Small intestine (tissue), 7 donors: ENCODE measurements at regions not wholly inside any gene's neighbourhood (a gene's known extent, or its start where the extent isn't known, plus 50 kb on each side); places are given as distances from the start of the nearest gene placed in this dataset.

Experiments
- DNase-seq, 2 donors: peaks; one replicate each; pipeline versions ENCODE4 v3.0.0 to v3.0.0-alpha.2; 2013
- FAIRE-seq: peaks from 2 replicates; lab custom pipeline; 2012; peaks lifted over from hg19 to GRCh38; lab: Jason Lieb, UNC
- H3K27ac ChIP-seq, 3 donors: one replicate each; pipeline ENCODE4 v1.5.1; 2013; ENCODE audit warnings: low read length in 2 of 3, mild to moderate bottlenecking in 2 of 3, control low read depth in 1 of 3, inconsistent platforms in 1 of 3, low read depth in 1 of 3, moderate library complexity in 1 of 3
- H3K27me3 ChIP-seq, 3 donors: one replicate each; pipeline ENCODE4 v1.6.1; 2013; ENCODE audit warnings: low read length in 3 of 3, inconsistent platforms in 1 of 3; ENCODE audit not compliant: control insufficient read depth in 3 of 3, insufficient read depth in 3 of 3
- H3K36me3 ChIP-seq, 3 donors: one replicate each; pipeline ENCODE4 v1.6.1; 2013; ENCODE audit warnings: low read length in 3 of 3, inconsistent platforms in 1 of 3, low read depth in 1 of 3, mild to moderate bottlenecking in 1 of 3, moderate library complexity in 1 of 3; ENCODE audit not compliant: control insufficient read depth in 3 of 3, insufficient read depth in 2 of 3
- H3K4me1 ChIP-seq, 3 donors: one replicate each; pipeline ENCODE4 v1.6.1; 2013; ENCODE audit warnings: low read length in 2 of 3, inconsistent platforms in 1 of 3, low read depth in 1 of 3, mild to moderate bottlenecking in 1 of 3, moderate library complexity in 1 of 3; ENCODE audit not compliant: control insufficient read depth in 3 of 3, insufficient read depth in 2 of 3
- H3K4me3 ChIP-seq, 3 donors: one replicate each; pipeline ENCODE4 v1.5.1; 2013; ENCODE audit warnings: low read length in 3 of 3, control low read depth in 1 of 3, inconsistent platforms in 1 of 3, low read depth in 1 of 3, mild to moderate bottlenecking in 1 of 3, moderate library complexity in 1 of 3
- H3K9me3 ChIP-seq, 2 donors: one replicate each; pipeline ENCODE4 v1.6.1; 2013; ENCODE audit warnings: low read depth in 1 of 2, low read length in 1 of 2; ENCODE audit not compliant: control insufficient read depth in 2 of 2, insufficient read depth in 1 of 2
- WGBS, 3 donors: extraction: QIAGEN DNeasy Blood & Tissue Kit; methylation state at CpG; one replicate each; pipeline ENCODE4 v1.1.7; 2013; 5-methylcytosine and 5-hydroxymethylcytosine counted together
- donor health status: healthy with polysubstance abuse.
- donor health status: control.
- donor health status: control.
- donor health status: Bipolar disorder and iron deficiency.
- donor health status: healthy.

DNA sequence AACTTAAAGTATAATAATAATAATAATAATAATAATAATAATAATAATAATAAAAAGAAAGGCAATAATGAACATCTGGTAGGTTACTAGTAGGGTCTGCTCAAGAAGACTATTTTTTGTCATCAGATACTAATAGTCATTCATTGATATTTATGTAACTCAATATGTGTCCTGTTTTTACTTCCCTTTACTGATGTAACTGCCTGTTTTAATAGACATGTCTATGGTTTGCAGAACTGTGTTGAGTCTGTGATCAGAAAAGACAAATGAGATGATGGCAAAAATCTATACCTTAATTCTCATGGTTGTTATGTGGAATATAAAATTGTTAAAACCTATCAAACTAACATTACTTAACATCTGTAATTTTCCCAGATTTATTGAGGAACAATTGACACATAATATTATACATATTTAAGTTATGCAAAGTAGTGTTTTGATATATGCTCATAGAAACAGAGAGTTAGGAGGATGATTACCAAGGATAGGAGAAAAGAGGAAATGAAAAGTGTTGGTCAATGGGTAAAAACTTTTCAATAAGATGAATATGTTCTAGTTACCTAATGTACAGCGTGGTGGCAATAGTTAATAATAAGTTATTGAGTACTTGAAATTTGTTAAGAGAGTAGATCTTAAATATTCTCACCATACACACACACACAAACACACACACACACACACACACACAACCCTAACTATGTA is 699.4 kb downstream of the ZPLD1 start:
- Histone ChIP-seq H3K9me3 (no peaks in the 10 kb centered on the region), H3K27ac (no peak overlapping the region), H3K4me3 (no peak overlapping the region), H3K36me3 (no peaks in the 10 kb centered on the region), H3K27me3 (no peaks in the 10 kb centered on the region), H3K4me1 (no peaks in the 10 kb centered on the region)
- no peak for DNase-seq
- no peak for FAIRE-seq
- 85 to 90% (median 86%) methylated on average over 1 of the region's 1 CpG for WGBS, 3 donors

DNA sequence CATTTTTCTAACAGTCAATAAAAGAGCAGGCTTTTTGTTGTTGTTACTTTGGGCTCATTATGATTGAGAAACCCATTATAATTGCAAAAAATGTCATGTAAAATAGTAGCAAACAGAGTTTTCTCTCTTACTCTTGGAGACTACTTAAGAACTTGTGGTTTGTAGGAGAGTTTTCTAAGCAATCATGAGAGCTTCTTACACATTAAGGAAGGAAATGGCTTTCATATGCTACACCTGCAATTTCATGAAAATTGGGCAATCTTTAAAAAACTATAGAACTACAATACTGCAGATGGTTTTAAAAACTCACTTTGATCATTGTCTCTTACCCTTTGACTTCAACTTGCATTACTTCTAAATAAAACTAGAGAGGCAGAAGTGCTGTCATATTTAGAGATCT is 701.8 kb downstream of the ZPLD1 start:
- Histone ChIP-seq H3K27ac (no peak overlapping the region), H3K9me3 (no peaks in the 10 kb centered on the region), H3K36me3 (no peaks in the 10 kb centered on the region), H3K4me1 (no peaks in the 10 kb centered on the region), H3K4me3 (no peak overlapping the region), H3K27me3 (no peaks in the 10 kb centered on the region)
- DNase-seq (no peak), FAIRE-seq (no peak)

DNA sequence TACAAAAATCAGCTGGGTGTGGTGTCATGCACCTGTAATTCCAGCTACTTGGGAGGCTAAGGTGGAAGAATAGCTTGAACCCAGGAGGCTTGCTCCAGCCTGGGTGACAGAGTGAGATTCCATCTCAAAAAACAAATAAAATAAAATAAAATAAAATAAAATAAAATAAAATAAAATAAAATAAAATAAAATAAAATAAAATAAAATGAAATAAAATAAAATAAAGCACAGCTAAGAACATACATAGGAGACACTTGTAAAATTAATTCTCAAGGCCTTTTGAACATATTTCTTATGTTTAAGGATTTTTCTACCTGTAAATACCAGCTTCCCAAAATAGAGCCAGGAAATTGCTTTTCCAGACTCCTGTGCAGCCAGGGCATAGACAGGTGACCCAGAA is 703.0 kb downstream of the ZPLD1 start:
- Histone ChIP-seq H3K4me3 (no peak overlapping the region), H3K9me3 (no peaks in the 10 kb centered on the region), H3K27ac (no peak overlapping the region), H3K36me3 (no peaks in the 10 kb centered on the region), H3K27me3 (no peaks in the 10 kb centered on the region), H3K4me1 (no peaks in the 10 kb centered on the region)
- no peak for DNase-seq
- FAIRE-seq = peak; percentile 68

DNA sequence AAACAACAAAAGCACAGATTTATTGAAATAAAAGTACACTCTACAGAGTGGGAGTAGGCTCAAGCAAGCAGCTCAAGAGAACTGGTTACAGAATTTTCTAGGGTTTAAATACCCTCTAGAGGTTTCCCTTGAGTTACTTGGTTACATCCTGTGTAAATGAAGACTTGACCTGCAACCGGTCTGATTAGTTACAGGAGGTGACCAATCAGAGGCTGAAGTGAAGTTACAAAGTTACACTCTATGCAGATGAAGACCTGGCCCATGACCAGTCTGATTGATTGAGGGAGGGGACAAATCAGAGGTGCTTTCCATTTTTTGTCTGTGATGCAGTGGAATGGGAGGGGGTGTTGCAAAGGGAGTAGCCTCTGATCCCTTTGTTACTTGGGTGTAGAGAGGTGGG is 723.4 kb downstream of the ZPLD1 start:
- Histone ChIP-seq H3K4me3 (no peak overlapping the region), H3K9me3 (no peaks in the 10 kb centered on the region), H3K27ac (no peak overlapping the region), H3K4me1 (no peaks in the 10 kb centered on the region), H3K36me3 (no peaks in the 10 kb centered on the region), H3K27me3 (no peaks in the 10 kb centered on the region)
- WGBS, 3 donors = 54 to 57% (median 57%) methylated on average over 1 of the region's 1 CpG
- FAIRE-seq (no peak), DNase-seq (no peak)

DNA sequence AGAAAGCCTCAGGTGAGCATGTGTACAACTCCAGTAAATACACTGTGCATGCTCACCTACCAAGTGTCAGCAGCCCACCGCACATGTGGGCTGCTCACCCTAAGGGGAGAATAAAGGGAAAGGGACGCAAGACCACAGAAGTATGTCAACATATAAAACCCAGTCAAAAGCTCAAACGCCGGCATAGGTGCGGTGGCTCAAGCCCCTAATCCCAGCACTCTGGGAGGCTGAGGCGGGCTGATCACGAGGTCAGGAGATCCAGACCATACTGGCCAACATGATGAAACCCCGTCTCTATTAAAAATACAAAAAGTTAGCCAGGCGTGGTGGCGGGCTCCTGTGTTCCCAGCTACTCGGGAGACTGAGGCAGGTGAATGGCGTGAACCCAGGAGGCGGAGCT is 732.1 kb downstream of the ZPLD1 start:
- no peaks in the 10 kb centered on the region for H3K4me1 ChIP-seq
- no peaks in the 10 kb centered on the region for H3K36me3 ChIP-seq
- H3K27ac ChIP-seq = no peak overlapping the region
- no peak overlapping the region for H3K4me3 ChIP-seq
- DNase-seq (no peak), FAIRE-seq (no peak)
- 93% methylated on average over 13 of the region's 13 CpGs for WGBS, 3 donors
- H3K9me3 ChIP-seq = no peaks in the 10 kb centered on the region
- no peaks in the 10 kb centered on the region for H3K27me3 ChIP-seq

- no peaks in the 10 kb centered on the region for H3K36me3 ChIP-seq
- DNase-seq (no peak), FAIRE-seq (no peak)
- no peak overlapping the region for H3K4me3 ChIP-seq
- 79 to 80% (median 79%) methylated on average over 6 of the region's 6 CpGs for WGBS, 3 donors
- H3K27ac ChIP-seq = no peak overlapping the region
- no peaks in the 10 kb centered on the region for H3K27me3 ChIP-seq
- H3K9me3 ChIP-seq = no peaks in the 10 kb centered on the region
- no peaks in the 10 kb centered on the region for H3K4me1 ChIP-seq
These were observed 733.0 kb downstream of the ZPLD1 start for GRCh38 chr3:103167850-103168249.

DNA sequence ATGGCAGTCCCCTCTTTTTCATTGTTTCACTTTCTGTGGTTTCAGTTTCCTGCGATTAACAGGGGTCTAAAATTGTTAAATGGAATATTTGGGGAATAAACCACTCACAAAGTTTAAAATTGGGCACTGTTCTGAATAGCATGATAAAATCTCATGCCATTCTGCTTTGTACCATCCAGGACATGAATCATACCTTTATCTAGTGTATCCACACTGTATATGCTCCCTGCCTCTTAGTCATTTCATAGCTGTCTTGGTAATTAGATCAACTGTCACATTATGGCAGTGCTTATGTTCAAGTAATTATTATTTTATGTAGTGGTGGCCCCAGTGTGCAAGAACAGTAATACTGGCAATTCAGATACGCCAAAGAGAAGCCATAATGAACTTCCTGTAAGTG is 734.5 kb downstream of the ZPLD1 start:
- Histone ChIP-seq H3K4me1 (no peaks in the 10 kb centered on the region), H3K27ac (no peak overlapping the region), H3K9me3 (no peaks in the 10 kb centered on the region), H3K27me3 (no peaks in the 10 kb centered on the region), H3K36me3 (no peaks in the 10 kb centered on the region), H3K4me3 (no peak overlapping the region)
- no peak for FAIRE-seq
- WGBS, 3 donors = 72 to 79% (median 78%) methylated on average over 2 of the region's 2 CpGs
- no peak for DNase-seq

DNA sequence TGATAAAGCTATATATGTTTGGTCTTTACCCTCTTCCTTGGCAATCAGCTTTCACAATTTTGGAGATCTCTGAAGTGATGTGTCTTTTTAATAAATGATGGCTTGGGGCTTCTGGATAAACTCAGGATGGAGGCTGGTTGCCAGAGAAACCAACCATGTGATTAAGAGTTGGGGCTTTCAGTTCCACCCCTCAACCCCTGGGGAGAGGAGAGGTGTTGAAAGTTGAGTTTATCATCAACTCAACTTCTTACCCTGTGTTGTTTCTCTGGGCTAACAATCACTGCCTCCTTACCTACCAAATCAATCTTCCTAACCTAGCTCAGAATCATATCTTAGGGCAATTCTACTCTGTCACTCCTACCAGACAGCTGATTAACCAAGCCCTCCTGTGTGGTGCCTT is 735.8 kb downstream of the ZPLD1 start:
- H3K27ac ChIP-seq = no peak overlapping the region

DNA sequence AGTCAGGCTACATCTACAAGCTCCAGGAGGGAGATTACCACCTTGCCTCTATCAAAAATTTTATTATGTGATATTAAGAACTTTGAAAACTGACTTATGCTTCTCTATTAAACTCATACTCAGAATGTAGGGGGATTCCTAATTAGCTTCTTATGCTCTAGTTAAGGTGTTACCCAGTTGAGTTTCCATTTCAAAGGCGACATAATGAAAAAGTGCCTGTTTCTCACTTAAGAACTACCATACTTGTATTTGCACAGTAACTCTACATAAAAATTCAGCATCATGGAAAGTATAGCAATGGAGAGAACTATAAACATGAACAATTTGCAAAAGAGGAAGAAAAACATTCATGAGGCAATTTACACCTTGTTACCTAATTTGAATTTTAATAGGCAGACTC is 739.1 kb downstream of the ZPLD1 start:
- 88 to 92% (median 92%) methylated on average over 1 of the region's 1 CpG for WGBS, 3 donors
- FAIRE-seq (no peak), DNase-seq (no peak)
- no peaks in the 10 kb centered on the region for H3K4me1 ChIP-seq
- no peaks in the 10 kb centered on the region for H3K9me3 ChIP-seq
- no peak overlapping the region for H3K4me3 ChIP-seq
- H3K27me3 ChIP-seq = no peaks in the 10 kb centered on the region
- no peak overlapping the region for H3K27ac ChIP-seq
- H3K36me3 ChIP-seq = no peaks in the 10 kb centered on the region

More for the DNA sequence above, 735.8 kb downstream of the ZPLD1 start:
- Histone ChIP-seq H3K9me3 (no peaks in the 10 kb centered on the region), H3K36me3 (no peaks in the 10 kb centered on the region), H3K4me3 (no peak overlapping the region), H3K27me3 (no peaks in the 10 kb centered on the region), H3K4me1 (no peaks in the 10 kb centered on the region)
- DNase-seq (no peak), FAIRE-seq (no peak)
